Upper lobe of left lung (tissue), 4 donors: ENCODE measurements at regions not wholly inside any gene's neighbourhood (a gene's known extent, or its start where the extent isn't known, plus 50 kb on each side); places are given as distances from the start of the nearest gene placed in this dataset.

Source experiments
- EP300 ChIP-seq, 4 donors: sonication (generic); formaldehyde crosslinking; IDR thresholded peaks; one replicate each; pipeline ENCODE4 v1.5.1; 2017; ENCODE audit warnings: antibody characterized with exemption in 4 of 4, control low read depth in 2 of 4
- TF ChIP-seq, protein P1 (sequence below), 6 experiments: fragments of 450-650 bp in 4 of 6; fragments of 200-600 bp in 2 of 6; sonication (generic) in 2 of 6; IDR thresholded peaks; one replicate each; pipeline ENCODE4 v1.5.1; 2016 to 2019; ENCODE audit warnings: antibody characterized with exemption in 6 of 6

DNA sequence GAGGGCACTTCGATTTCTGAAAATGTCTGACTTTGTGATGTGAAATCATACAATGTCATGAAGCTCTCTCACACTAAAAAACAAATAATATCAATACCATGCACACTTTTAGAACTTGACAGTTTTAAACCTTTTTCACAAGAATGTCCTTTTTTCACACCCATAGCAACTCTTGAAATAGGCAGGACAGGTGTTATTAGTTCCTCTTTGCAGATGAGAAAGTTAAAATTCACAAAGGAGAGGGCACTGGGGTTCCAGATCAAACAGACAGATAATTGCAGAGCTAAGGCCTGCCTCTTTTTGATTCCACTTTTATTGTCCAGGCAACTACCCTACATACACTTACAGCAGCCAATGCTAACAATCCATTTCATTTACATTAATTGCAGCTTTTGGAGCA lies 142.8 kb downstream of the KLF12 start:
- TF ChIP-seq, protein P1, sequence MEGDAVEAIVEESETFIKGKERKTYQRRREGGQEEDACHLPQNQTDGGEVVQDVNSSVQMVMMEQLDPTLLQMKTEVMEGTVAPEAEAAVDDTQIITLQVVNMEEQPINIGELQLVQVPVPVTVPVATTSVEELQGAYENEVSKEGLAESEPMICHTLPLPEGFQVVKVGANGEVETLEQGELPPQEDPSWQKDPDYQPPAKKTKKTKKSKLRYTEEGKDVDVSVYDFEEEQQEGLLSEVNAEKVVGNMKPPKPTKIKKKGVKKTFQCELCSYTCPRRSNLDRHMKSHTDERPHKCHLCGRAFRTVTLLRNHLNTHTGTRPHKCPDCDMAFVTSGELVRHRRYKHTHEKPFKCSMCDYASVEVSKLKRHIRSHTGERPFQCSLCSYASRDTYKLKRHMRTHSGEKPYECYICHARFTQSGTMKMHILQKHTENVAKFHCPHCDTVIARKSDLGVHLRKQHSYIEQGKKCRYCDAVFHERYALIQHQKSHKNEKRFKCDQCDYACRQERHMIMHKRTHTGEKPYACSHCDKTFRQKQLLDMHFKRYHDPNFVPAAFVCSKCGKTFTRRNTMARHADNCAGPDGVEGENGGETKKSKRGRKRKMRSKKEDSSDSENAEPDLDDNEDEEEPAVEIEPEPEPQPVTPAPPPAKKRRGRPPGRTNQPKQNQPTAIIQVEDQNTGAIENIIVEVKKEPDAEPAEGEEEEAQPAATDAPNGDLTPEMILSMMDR (IDR thresholded peaks at IDR 0.05), result no peak
- TF ChIP-seq EP300 (IDR thresholded peaks at IDR 0.05), result no peak
